Lower lobe of right lung (tissue), 2 donors: ENCODE measurements at regions not wholly inside any gene's neighbourhood (a gene's known extent, or its start where the extent isn't known, plus 50 kb on each side); places are given as distances from the start of the nearest gene placed in this dataset.
A peak's percentile ranks its signal among the peaks of the same experiment; 100 is the strongest.

ENCODE experiments used
- ATAC-seq, 2 donors: fragments of 200-7000 bp; cut with Tn5 transposase; one replicate each; pipeline ENCODE4 v1.9.1; 2020 to 2022; ENCODE audit warnings: mild to moderate bottlenecking in 2 of 2, moderate library complexity in 2 of 2
- DNase-seq: peaks from one replicate; pipeline ENCODE4 v3.0.0-alpha.2; 2020
- H3K27ac ChIP-seq: fragments of 200-600 bp; one replicate; pipeline ENCODE4 v1.8.0; 2022
- H3K27me3 ChIP-seq: fragments of 200-600 bp; one replicate; pipeline ENCODE4 v1.8.0; 2022; ENCODE audit warnings: low read depth
- H3K36me3 ChIP-seq: fragments of 200-600 bp; one replicate; pipeline ENCODE4 v1.8.0; 2022; ENCODE audit warnings: mild to moderate bottlenecking
- H3K4me1 ChIP-seq: fragments of 200-600 bp; one replicate; pipeline ENCODE4 v1.8.0; 2022
- H3K4me3 ChIP-seq: fragments of 200-600 bp; one replicate; pipeline ENCODE4 v1.8.0; 2022; ENCODE audit warnings: mild to moderate bottlenecking
- H3K9me3 ChIP-seq: fragments of 200-600 bp; one replicate; pipeline ENCODE4 v1.8.0; 2022
- CTCF ChIP-seq: fragments of 200-600 bp; IDR thresholded peaks from one replicate; pipeline ENCODE4 v1.8.0; 2022; ENCODE audit warnings: antibody characterized with exemption, mild to moderate bottlenecking
- intact Hi-C: fragments of 100-400 bp; cut with DNase I; formaldehyde crosslinking; loops from one replicate; pipeline ENCODE4 v1.11.0; 2022
- donor health status: DM: no; HTN: yes; CAD: no; lungs with severe emphysema.

GRCh38 chr6:14811775-14812428 is 434.0 kb upstream of the JARID2 start:
- H3K36me3 ChIP-seq = no peaks in the 10 kb centered on the region
- H3K4me1 ChIP-seq = no peaks in the 10 kb centered on the region
- no peak overlapping the region for H3K27ac ChIP-seq
- intact Hi-C loops = no loop called here
- ATAC-seq (peak in 1 of 2 donors; percentile 55), DNase-seq (no peak)
- no peak overlapping the region for H3K4me3 ChIP-seq
- H3K27me3 ChIP-seq = no peaks in the 10 kb centered on the region
- no peak for TF ChIP-seq CTCF
- H3K9me3 ChIP-seq = no peaks in the 10 kb centered on the region

GRCh38 chr6:14814016-14814415 is 431.9 kb upstream of the JARID2 start:
- Histone ChIP-seq H3K4me1 (no peaks in the 10 kb centered on the region), H3K4me3 (no peak overlapping the region), H3K27ac (no peak overlapping the region), H3K9me3 (no peaks in the 10 kb centered on the region), H3K36me3 (no peaks in the 10 kb centered on the region), H3K27me3 (no peaks in the 10 kb centered on the region)
- DNase-seq = no peak
- intact Hi-C loops = no loop called here
- ATAC-seq = peak in 1 of 2 donors; percentile 34
- no peak for TF ChIP-seq CTCF

GRCh38 chr6:14816116-14816859 is 429.6 kb upstream of the JARID2 start:
- ATAC-seq (no peak), DNase-seq (no peak)
- intact Hi-C loops = no loop called here
- H3K27me3 ChIP-seq = no peaks in the 10 kb centered on the region
- H3K36me3 ChIP-seq = no peaks in the 10 kb centered on the region
- no peak overlapping the region for H3K4me3 ChIP-seq
- no peaks in the 10 kb centered on the region for H3K9me3 ChIP-seq
- no peak overlapping the region for H3K27ac ChIP-seq
- TF ChIP-seq CTCF = no peak
- H3K4me1 ChIP-seq = no peaks in the 10 kb centered on the region

GRCh38 chr6:14817074-14817473 is 428.8 kb upstream of the JARID2 start:
- Histone ChIP-seq H3K4me1 (no peaks in the 10 kb centered on the region), H3K27ac (no peak overlapping the region), H3K36me3 (no peaks in the 10 kb centered on the region), H3K27me3 (no peaks in the 10 kb centered on the region), H3K9me3 (no peaks in the 10 kb centered on the region), H3K4me3 (no peak overlapping the region)
- no peak for TF ChIP-seq CTCF
- DNase-seq (no peak), ATAC-seq (no peak)
- intact Hi-C loops = no loop called here

- Histone ChIP-seq H3K9me3 (no peaks in the 10 kb centered on the region), H3K36me3 (no peaks in the 10 kb centered on the region), H3K27ac (no peak overlapping the region), H3K27me3 (no peaks in the 10 kb centered on the region), H3K4me1 (no peaks in the 10 kb centered on the region), H3K4me3 (no peak overlapping the region)
- intact Hi-C loops = no loop called here
- ATAC-seq (no peak), DNase-seq (no peak)
- no peak for TF ChIP-seq CTCF
Measured at GRCh38 chr6:14818422-14818884, 427.4 kb upstream of the JARID2 start.
